Activated T-helper 2 cell treated with anti-CD3 and anti-CD28 coated beads, Interferon-gamma antibody, Interleukin-2, Interleukin-4, amounts not matched to agents 10 μg/mL and 5 μg/mL and 100 μg/mL, durations not matched to agents 14 hours and 24 hours and 36 hours (primary cell): ENCODE measurements at regions not wholly inside any gene's neighbourhood (a gene's known extent, or its start where the extent isn't known, plus 50 kb on each side); places are given as distances from the start of the nearest gene placed in this dataset.
"Not testable (repeated sequence)": the region's sequence is repeated elsewhere in the genome, so short reads cannot be mapped to it uniquely, and the experiment has no call there.

Experiments
- DNase-seq: peaks from one replicate; pipeline ENCODE4 v3.0.0; 2021; ENCODE audit warnings: low spot score
- H3K27ac Mint-ChIP-seq: one replicate; pipeline ENCODE4 v1.8.0; 2021; ENCODE audit warnings: mixed read lengths
- H3K27me3 Mint-ChIP-seq: one replicate; pipeline ENCODE4 v1.8.0; 2021; ENCODE audit warnings: low read depth, mixed read lengths
- H3K36me3 Mint-ChIP-seq: one replicate; pipeline ENCODE4 v1.8.0; 2021; ENCODE audit warnings: low read depth, mixed read lengths
- H3K4me1 Mint-ChIP-seq: one replicate; pipeline ENCODE4 v1.8.0; 2021; ENCODE audit warnings: low read depth, mixed read lengths
- H3K4me3 Mint-ChIP-seq: one replicate; pipeline ENCODE4 v1.8.0; 2021; ENCODE audit warnings: low read depth, mild to moderate bottlenecking, moderate library complexity, mixed read lengths
- H3K9me3 Mint-ChIP-seq: one replicate; pipeline ENCODE4 v1.8.0; 2021; ENCODE audit warnings: mixed read lengths
- intact Hi-C: fragments of 100-400 bp; cut with micrococcal nuclease; formaldehyde crosslinking; loops from one replicate; pipeline ENCODE4 v1.15.1; 2023

DNA sequence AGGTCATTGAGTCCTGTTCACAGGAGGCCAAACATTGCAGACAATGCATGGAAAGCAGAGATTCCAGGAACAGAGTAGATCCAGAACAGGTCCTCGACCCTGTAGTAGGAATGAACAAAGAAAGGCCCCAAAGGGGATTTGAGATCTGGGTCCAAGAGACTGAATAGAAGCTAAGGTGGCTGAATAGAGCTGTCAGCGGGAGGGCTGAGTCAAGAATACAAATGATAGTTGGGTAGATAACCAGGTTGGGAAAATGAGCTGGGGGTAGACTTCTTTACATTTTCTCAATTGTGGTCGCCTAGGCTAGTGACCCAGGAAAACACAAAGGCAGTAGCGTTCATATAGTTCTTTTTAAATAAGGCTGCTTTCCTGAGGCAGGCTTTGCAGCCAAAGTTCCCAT lies 103.4 kb upstream of the ELMO1 start:
- no peak overlapping the region for H3K27ac Mint-ChIP-seq
- H3K36me3 Mint-ChIP-seq = no peaks in the 10 kb centered on the region
- DNase-seq = no peak
- H3K27me3 Mint-ChIP-seq = peaks cover 7% of the 10 kb centered on the region
- intact Hi-C loops = no loop called here
- no peak overlapping the region for H3K4me3 Mint-ChIP-seq
- H3K4me1 Mint-ChIP-seq = no peaks in the 10 kb centered on the region
- H3K9me3 Mint-ChIP-seq = no peaks in the 10 kb centered on the region

DNA sequence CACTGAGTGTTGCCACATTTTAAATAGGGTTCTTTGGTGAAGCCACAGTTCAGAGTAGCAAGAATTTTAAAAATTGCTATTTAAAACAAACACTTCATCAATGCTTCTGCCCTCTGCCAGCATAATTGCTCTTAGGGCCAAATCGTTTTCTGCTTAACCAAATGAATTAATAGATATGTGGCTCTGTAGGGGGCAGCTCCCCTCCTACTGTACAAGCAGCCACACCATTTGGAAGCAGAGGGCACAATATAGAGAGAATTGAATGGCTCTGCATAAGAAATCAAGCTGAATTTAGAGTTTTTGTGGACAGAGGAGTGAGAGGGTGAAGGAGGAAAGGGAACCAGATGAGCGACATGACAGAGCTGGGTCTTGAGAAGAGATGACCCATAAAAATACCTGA lies 103.8 kb upstream of the ELMO1 start:
- H3K27ac Mint-ChIP-seq, H3K27me3 Mint-ChIP-seq, H3K9me3 Mint-ChIP-seq, H3K4me1 Mint-ChIP-seq, DNase-seq, H3K36me3 Mint-ChIP-seq, intact Hi-C loops, H3K4me3 Mint-ChIP-seq: not testable (repeated sequence)

GRCh38 chr7:37555528-37555927 lies 106.9 kb upstream of the ELMO1 start:
- peaks cover 12% of the 10 kb centered on the region for H3K27me3 Mint-ChIP-seq
- no peaks in the 10 kb centered on the region for H3K4me1 Mint-ChIP-seq
- no peak overlapping the region for H3K4me3 Mint-ChIP-seq
- intact Hi-C loops = no loop called here
- H3K27ac Mint-ChIP-seq = no peak overlapping the region
- H3K36me3 Mint-ChIP-seq = no peaks in the 10 kb centered on the region
- no peaks in the 10 kb centered on the region for H3K9me3 Mint-ChIP-seq
- no peak for DNase-seq

GRCh38 chr7:37557571-37558209 lies 109.0 kb upstream of the ELMO1 start:
- intact Hi-C loops = no loop called here
- H3K27ac Mint-ChIP-seq = no peak overlapping the region
- H3K4me3 Mint-ChIP-seq = no peak overlapping the region
- H3K9me3 Mint-ChIP-seq = no peaks in the 10 kb centered on the region
- peaks cover 10% of the 10 kb centered on the region for H3K27me3 Mint-ChIP-seq
- H3K4me1 Mint-ChIP-seq = no peaks in the 10 kb centered on the region
- DNase-seq = no peak
- H3K36me3 Mint-ChIP-seq = no peaks in the 10 kb centered on the region

- intact Hi-C loops = no loop called here
- Mint-ChIP-seq H3K4me1 (no peaks in the 10 kb centered on the region), H3K36me3 (no peaks in the 10 kb centered on the region), H3K27me3 (peaks cover 6% of the 10 kb centered on the region), H3K4me3 (no peak overlapping the region), H3K9me3 (no peaks in the 10 kb centered on the region), H3K27ac (no peak overlapping the region)
- no peak for DNase-seq
Observed at GRCh38 chr7:37558320-37559096, 109.8 kb upstream of the ELMO1 start.

GRCh38 chr7:37570145-37570544 lies 113.4 kb upstream of the GPR141 start:
- Mint-ChIP-seq H3K36me3 (no peaks in the 10 kb centered on the region), H3K9me3 (no peaks in the 10 kb centered on the region), H3K27ac (no peak overlapping the region), H3K4me3 (no peak overlapping the region), H3K4me1 (no peaks in the 10 kb centered on the region), H3K27me3 (peaks cover 15% of the 10 kb centered on the region)
- intact Hi-C loops = no loop called here
- no peak for DNase-seq

- no peak overlapping the region for H3K4me3 Mint-ChIP-seq
- DNase-seq = no peak
- intact Hi-C loops = no loop called here
- H3K36me3 Mint-ChIP-seq = no peaks in the 10 kb centered on the region
- H3K9me3 Mint-ChIP-seq = no peaks in the 10 kb centered on the region
- no peak overlapping the region for H3K27ac Mint-ChIP-seq
- no peaks in the 10 kb centered on the region for H3K4me1 Mint-ChIP-seq
- peaks cover 10% of the 10 kb centered on the region for H3K27me3 Mint-ChIP-seq
Observed at GRCh38 chr7:37571806-37572205, 111.8 kb upstream of the GPR141 start.

- no peak for DNase-seq
- no peak overlapping the region for H3K4me3 Mint-ChIP-seq
- H3K27me3 Mint-ChIP-seq = peaks cover 13% of the 10 kb centered on the region
- no peaks in the 10 kb centered on the region for H3K4me1 Mint-ChIP-seq
- no peaks in the 10 kb centered on the region for H3K9me3 Mint-ChIP-seq
- H3K27ac Mint-ChIP-seq = no peak overlapping the region
- intact Hi-C loops = no loop called here
- no peaks in the 10 kb centered on the region for H3K36me3 Mint-ChIP-seq
Observed at GRCh38 chr7:37577412-37577811, 106.2 kb upstream of the GPR141 start.

GRCh38 chr7:37577901-37578300 lies 105.7 kb upstream of the GPR141 start:
- Mint-ChIP-seq H3K4me1 (no peaks in the 10 kb centered on the region), H3K9me3 (no peaks in the 10 kb centered on the region), H3K4me3 (no peak overlapping the region), H3K27me3 (peaks cover 14% of the 10 kb centered on the region), H3K27ac (no peak overlapping the region), H3K36me3 (no peaks in the 10 kb centered on the region)
- no peak for DNase-seq
- intact Hi-C loops = no loop called here

DNA sequence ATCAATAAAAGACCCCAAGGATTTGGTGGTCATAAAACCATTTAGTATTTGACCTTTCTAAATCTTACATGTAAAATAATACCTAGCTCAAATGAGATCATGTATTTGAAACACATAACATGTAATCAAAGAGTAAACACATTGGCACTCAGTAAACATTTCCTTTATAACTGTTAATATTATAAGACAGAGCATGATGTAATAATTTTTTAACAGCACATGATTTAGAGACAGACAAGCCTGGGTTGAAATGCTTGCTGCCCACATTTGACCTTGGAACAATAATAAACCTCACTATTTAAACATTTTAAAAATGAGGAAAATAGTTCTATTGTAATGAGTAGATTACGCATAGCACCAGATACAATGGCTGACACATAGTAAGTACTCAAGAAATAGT lies 105.2 kb upstream of the GPR141 start:
- intact Hi-C loops = no loop called here
- Mint-ChIP-seq H3K4me1 (no peaks in the 10 kb centered on the region), H3K9me3 (no peaks in the 10 kb centered on the region), H3K27me3 (peaks cover 14% of the 10 kb centered on the region), H3K27ac (no peak overlapping the region), H3K4me3 (no peak overlapping the region), H3K36me3 (no peaks in the 10 kb centered on the region)
- no peak for DNase-seq

DNA sequence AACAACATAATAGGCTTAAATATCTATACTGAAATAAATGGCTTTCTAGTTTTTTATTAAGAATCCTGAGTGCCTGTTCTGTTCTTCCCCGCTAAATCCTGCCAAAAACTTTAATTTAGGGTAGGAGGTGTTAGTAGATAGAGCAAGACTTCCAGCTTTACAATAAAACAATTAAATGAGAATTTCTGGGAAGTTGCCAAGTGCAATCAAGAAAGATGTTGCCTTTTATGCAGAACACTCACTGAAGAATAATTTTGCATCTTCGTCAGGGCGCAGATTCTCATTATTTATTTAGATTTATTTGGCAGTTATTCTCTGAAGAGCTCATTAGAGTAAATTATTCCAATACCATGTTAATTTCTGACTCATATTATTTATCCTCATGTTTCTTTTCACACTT lies 103.2 kb upstream of the GPR141 start:
- H3K4me3 Mint-ChIP-seq = no peak overlapping the region
- H3K9me3 Mint-ChIP-seq = no peaks in the 10 kb centered on the region
- no peaks in the 10 kb centered on the region for H3K4me1 Mint-ChIP-seq
- H3K27me3 Mint-ChIP-seq = peaks cover 9% of the 10 kb centered on the region
- DNase-seq = no peak
- intact Hi-C loops = no loop called here
- H3K36me3 Mint-ChIP-seq = no peaks in the 10 kb centered on the region
- no peak overlapping the region for H3K27ac Mint-ChIP-seq

GRCh38 chr7:37584651-37585463 lies 98.7 kb upstream of the GPR141 start:
- H3K9me3 Mint-ChIP-seq, DNase-seq, intact Hi-C loops, H3K36me3 Mint-ChIP-seq, H3K4me3 Mint-ChIP-seq, H3K4me1 Mint-ChIP-seq, H3K27ac Mint-ChIP-seq: not testable (repeated sequence)
- peaks cover 11% of the 10 kb centered on the region for H3K27me3 Mint-ChIP-seq

GRCh38 chr7:37590824-37591223 lies 92.7 kb upstream of the GPR141 start:
- intact Hi-C loops = no loop called here
- Mint-ChIP-seq H3K4me3 (no peak overlapping the region), H3K4me1 (no peaks in the 10 kb centered on the region), H3K27me3 (peaks cover 8% of the 10 kb centered on the region), H3K36me3 (no peaks in the 10 kb centered on the region), H3K9me3 (no peaks in the 10 kb centered on the region), H3K27ac (no peak overlapping the region)
- DNase-seq = no peak
